ENCODE measurements at regions not wholly inside any gene's neighbourhood (a gene's known extent, or its start where the extent isn't known, plus 50 kb on each side); places are given as distances from the start of the nearest gene placed in this dataset.

GRCh38 chr13:47092202-47092601 lies 195.3 kb upstream of the HTR2A start:
- no peak for TF ChIP-seq POLR2A (IDR thresholded peaks at IDR 0.05)
- TF ChIP-seq, protein P1, sequence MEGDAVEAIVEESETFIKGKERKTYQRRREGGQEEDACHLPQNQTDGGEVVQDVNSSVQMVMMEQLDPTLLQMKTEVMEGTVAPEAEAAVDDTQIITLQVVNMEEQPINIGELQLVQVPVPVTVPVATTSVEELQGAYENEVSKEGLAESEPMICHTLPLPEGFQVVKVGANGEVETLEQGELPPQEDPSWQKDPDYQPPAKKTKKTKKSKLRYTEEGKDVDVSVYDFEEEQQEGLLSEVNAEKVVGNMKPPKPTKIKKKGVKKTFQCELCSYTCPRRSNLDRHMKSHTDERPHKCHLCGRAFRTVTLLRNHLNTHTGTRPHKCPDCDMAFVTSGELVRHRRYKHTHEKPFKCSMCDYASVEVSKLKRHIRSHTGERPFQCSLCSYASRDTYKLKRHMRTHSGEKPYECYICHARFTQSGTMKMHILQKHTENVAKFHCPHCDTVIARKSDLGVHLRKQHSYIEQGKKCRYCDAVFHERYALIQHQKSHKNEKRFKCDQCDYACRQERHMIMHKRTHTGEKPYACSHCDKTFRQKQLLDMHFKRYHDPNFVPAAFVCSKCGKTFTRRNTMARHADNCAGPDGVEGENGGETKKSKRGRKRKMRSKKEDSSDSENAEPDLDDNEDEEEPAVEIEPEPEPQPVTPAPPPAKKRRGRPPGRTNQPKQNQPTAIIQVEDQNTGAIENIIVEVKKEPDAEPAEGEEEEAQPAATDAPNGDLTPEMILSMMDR (IDR thresholded peaks at IDR 0.05), result no peak
